Neuron (in vitro differentiated cells): ENCODE measurements at regions not wholly inside any gene's neighbourhood (a gene's known extent, or its start where the extent isn't known, plus 50 kb on each side); places are given as distances from the start of the nearest gene placed in this dataset.

Experiments
- H2AFZ ChIP-seq: one replicate; pipeline ENCODE4 v1.6.1; 2013; ENCODE audit warnings: low read depth, mild to moderate bottlenecking, inconsistent platforms, low read length, moderate library complexity
- H3K27me3 ChIP-seq: one replicate; pipeline ENCODE4 v1.6.1; 2013; ENCODE audit warnings: low read length; ENCODE audit not compliant: insufficient read depth
- H3K36me3 ChIP-seq: one replicate; pipeline ENCODE4 v1.6.1; 2013; ENCODE audit warnings: low read length; ENCODE audit not compliant: insufficient read depth
- H3K4me1 ChIP-seq: one replicate; pipeline ENCODE4 v1.6.1; 2013; ENCODE audit warnings: low read length; ENCODE audit not compliant: insufficient read depth
- H3K4me3 ChIP-seq: 2 replicates; pipeline ENCODE4 v1.5.1; 2013; ENCODE audit warnings: mild to moderate bottlenecking, low read length, moderate library complexity
- H3K9me3 ChIP-seq: one replicate; pipeline ENCODE4 v1.6.1; 2013; ENCODE audit warnings: low read length

DNA sequence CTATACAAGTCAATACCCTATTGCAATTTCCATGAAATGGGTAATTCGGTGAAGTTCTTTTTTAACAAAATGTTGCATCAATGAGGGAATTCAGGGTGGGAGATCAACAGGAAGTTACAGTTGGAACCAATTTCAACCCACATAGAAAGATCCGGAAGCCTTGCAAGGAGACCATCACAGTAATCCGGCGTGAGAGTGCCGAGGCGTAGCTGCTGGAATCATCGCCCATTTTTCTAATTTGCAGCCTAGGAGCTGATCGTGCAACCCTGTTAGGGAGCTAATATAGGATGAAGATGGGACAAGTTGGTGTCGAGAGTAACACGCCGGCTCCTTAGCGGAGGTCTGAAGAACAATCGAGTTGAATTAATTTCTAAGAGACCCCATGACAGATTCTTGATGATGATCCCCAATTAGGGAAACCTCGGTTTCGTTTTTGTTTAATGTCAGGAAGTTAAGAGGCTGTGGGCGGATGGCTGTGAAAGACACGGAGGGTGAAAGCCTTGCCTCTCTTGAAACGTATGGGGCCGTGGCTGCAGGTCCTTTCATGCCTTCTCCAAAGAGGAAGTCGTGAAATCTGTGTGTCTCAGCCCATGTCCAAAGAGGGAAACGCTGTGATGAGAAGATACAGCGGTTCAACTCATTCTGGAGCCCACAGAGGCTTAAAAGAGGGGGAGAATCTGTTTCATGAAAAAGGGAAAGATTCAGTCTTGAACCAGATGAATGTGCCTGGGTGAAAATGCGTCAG is 51.2 kb upstream of the CARD11 start:
- Histone ChIP-seq H2AFZ (no peak overlapping the region), H3K36me3 (no peaks in the 10 kb centered on the region), H3K27me3 (no peaks in the 10 kb centered on the region), H3K9me3 (no peaks in the 10 kb centered on the region), H3K4me1 (no peaks in the 10 kb centered on the region), H3K4me3 (no peak overlapping the region)

DNA sequence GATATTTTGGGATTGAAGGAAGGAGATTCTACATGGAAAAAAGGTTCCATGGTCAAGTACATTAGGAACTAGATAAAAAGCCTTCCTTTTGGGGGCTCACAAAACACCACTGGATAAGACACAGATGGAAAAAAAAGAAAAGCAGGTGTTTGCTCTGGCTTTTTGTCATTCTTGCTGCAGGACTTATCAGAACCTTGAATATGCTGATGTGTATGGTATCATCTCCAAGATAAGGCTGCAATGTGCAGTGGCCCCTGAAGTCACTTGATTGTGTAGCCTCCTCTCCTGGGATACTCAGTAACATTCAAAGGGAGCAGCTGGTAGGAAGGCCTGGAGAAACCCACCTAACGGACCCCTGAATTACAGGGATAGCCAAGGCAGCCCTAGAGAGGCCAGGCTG is 54.1 kb upstream of the CARD11 start:
- H2AFZ ChIP-seq = no peak overlapping the region
- H3K4me1 ChIP-seq = no peaks in the 10 kb centered on the region
- no peak overlapping the region for H3K4me3 ChIP-seq
- no peaks in the 10 kb centered on the region for H3K27me3 ChIP-seq
- H3K36me3 ChIP-seq = no peaks in the 10 kb centered on the region
- H3K9me3 ChIP-seq = no peaks in the 10 kb centered on the region

DNA sequence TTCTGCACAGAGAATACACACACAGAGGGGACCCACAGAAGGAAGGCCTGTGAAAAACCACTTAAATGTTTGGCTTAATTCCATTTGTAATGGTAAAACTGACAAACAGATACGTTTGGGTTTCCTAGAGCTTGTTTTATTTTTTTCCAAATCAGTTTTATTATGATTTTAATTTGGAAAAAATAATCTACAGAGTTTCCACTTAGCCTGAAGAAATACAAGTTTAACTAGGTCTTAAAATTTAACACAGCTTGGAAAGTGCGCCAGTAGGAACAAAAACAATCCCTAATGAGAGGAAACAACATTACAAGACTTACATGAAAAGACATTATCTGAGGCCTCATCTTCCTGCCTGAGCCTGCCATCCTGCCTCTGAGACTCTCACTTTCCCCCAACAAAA is 58.5 kb upstream of the CARD11 start:
- Histone ChIP-seq H3K4me1 (no peaks in the 10 kb centered on the region), H3K4me3 (no peak overlapping the region), H2AFZ (no peak overlapping the region)

DNA sequence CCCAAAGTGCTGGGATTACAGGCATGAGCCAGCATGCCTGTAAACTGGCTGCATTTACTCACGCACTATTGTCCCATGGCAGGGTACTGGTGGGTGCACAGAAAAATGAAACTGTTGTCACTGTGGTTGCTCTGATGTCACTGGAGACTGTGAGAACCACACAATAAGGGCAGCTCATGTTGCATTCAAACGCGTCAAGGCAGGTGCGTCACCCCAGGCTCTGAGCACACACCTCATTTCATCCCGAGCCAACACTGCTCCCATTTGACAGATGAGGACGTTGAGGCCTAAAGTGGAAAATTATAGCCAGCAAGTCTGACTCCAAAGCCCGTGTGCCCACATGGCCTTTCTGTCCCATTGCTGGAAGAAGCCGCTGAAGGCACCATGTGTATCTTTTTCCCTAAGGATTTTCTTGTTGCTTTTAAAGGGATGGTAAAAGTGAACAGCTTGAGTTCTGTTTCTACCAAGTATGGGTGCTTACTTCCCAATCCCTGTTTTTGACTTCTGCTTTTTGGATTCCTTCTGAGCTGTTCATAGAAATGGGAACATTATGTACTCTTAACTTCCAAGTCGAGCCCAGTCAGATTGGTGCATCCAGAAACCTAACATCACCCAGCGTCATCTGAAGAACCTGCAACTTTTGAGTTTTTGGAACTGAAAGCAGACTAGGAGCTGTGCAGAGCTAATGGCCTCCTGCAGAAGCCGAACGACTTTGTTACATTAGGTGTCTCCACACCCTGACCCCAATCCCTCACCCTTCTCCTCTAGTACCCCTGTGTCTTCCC is 60.1 kb upstream of the CARD11 start:
- Histone ChIP-seq H3K36me3 (no peaks in the 10 kb centered on the region), H3K27me3 (peaks cover 5% of the 10 kb centered on the region), H2AFZ (no peak overlapping the region), H3K9me3 (no peaks in the 10 kb centered on the region), H3K4me1 (no peaks in the 10 kb centered on the region), H3K4me3 (no peak overlapping the region)

More for the DNA sequence above, 58.5 kb upstream of the CARD11 start:
- H3K9me3 ChIP-seq = no peaks in the 10 kb centered on the region
- no peaks in the 10 kb centered on the region for H3K36me3 ChIP-seq
- peaks cover 5% of the 10 kb centered on the region for H3K27me3 ChIP-seq

DNA sequence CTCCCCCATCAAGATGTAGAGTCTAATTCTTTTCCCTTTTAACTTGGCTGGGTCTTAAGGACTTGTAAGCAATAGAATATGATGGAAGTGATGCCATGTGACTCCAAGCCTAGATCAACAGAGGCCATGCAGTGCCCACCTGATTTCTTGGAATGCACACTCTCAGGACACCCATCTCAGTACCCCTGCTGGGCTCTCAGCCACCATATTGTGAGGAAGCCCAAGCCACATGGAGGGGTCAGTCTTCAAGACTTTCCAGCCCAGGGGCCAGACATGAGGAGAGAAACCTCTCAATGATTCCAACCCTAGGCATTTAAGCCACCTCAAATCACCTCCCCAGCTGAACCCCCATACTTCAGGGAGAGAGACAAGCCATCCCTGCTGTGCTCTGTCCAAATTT is 62.2 kb upstream of the CARD11 start:
- Histone ChIP-seq H3K9me3 (no peaks in the 10 kb centered on the region), H3K4me1 (no peaks in the 10 kb centered on the region), H3K4me3 (no peak overlapping the region), H3K36me3 (no peaks in the 10 kb centered on the region), H3K27me3 (peaks cover 5% of the 10 kb centered on the region), H2AFZ (no peak overlapping the region)

DNA sequence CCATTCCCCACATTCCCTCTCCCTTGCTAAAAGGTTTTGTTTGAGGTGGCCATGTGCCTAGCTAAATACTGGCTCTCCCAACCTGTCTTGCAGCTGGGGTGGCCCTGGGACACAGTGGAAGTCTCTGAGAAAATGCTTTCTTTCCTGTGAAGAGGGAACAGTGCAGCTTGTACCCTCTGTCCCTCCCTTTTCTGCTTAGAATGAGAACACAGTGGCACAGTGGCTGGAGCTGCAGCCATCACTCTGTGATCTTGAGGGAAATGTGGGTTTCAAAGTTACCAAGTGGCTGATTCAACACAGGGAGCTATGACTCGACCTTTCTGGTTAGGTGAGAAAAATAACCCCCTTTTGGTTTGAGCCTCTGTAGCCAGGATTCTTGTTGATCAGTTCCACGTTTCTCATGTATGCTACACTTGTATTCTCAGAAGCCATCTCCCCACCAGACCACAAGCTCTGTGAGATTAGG is 62.7 kb upstream of the CARD11 start:
- Histone ChIP-seq H3K4me3 (no peak overlapping the region), H3K27me3 (peaks cover 5% of the 10 kb centered on the region), H3K36me3 (no peaks in the 10 kb centered on the region), H3K9me3 (no peaks in the 10 kb centered on the region), H3K4me1 (no peaks in the 10 kb centered on the region), H2AFZ (no peak overlapping the region)

DNA sequence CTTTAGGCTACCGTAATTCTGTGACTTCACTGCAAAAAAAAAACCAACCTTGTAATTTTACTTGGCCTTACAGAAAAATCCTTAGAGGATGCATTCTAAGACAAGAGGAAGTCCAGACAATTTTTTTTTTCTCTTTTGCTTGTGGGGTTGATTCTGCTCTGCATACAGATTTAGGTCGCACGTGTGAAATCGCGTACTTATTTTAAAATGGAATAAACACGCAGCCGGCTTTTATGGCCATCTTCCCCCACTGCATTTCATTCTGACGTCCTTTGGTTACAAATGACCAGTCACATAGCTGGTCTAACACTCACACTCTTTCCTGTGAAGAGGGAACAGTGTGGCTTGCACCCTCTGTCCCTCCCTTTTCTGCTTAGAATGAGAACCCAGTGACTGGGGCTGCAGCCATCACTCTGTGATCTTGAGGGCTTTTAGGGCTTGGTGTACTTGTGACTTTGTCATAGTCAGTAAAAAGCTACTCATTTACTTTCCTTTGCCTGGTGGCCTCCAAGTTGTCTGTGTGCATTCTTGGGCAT is 63.6 kb upstream of the CARD11 start:
- Histone ChIP-seq H3K4me1 (no peaks in the 10 kb centered on the region), H2AFZ (no peak overlapping the region), H3K4me3 (no peak overlapping the region), H3K36me3 (no peaks in the 10 kb centered on the region), H3K9me3 (no peaks in the 10 kb centered on the region), H3K27me3 (peaks cover 5% of the 10 kb centered on the region)

DNA sequence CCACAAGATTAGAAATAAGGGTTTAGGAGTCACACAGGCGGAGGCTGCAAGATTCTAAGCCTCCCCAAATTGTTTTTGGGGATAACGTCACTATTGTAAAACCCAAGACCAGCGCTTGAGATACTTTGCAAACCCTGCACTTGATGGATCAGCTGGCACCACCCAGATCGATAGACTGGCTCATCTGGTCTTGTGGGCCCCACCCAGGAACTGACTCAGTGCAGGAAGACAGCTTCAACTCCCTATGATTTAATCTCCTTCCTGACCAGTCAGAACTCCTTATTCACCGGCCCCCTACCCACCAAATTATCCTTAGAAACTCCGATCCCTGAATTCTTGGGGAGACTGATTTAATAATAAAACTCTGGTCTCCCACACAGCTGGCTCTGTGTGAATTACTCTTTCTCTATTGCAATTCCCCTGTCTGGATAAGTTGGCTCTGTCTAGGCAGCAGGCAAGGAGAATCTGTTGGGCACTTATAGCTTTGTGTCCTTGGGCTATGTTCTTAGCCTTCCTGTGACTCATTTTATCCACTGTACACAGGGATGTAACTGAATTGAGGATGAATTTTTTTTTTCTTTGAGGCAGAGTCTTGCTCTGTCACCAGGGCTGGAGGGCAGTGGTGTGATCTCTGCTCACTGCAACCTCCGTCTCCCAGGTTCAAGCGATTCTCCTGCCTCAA is 64.4 kb upstream of the CARD11 start:
- no peak overlapping the region for H2AFZ ChIP-seq
- H3K36me3 ChIP-seq = no peaks in the 10 kb centered on the region
- H3K4me3 ChIP-seq = no peak overlapping the region
- H3K4me1 ChIP-seq = no peaks in the 10 kb centered on the region
- peaks cover 5% of the 10 kb centered on the region for H3K27me3 ChIP-seq
- H3K9me3 ChIP-seq = no peaks in the 10 kb centered on the region

DNA sequence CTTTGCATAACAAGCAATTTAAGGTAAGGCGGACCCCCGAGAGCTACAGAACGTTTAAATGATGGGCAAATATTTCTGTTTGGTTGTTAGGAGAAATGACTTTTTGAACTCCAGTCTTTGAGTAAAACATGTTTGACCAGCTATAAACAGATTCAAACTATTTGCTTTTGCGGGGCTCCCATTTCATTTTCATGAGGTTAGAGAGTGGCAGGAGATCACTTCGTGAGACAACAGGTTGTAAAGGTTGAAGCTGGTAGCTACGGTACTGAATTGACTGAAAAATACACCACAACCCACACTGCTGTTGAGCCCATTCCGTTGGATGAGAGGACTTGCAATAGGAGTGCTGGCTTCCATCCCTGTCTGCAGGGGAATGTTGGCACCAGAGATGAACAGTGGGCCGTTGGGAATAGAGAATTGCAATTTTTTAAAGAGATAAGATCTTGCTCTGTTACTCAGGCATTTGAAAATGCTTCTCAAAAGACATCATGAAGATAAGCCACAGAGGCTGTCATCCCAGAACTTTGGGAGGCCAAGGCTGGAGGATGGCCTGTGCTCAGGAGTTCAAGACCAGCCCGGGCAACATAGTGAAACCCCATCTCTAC is 65.7 kb upstream of the CARD11 start:
- Histone ChIP-seq H3K27me3 (peaks cover 5% of the 10 kb centered on the region), H3K36me3 (no peaks in the 10 kb centered on the region), H3K4me3 (no peak overlapping the region), H3K9me3 (peaks cover 3% of the 10 kb centered on the region), H2AFZ (no peak overlapping the region), H3K4me1 (no peaks in the 10 kb centered on the region)

DNA sequence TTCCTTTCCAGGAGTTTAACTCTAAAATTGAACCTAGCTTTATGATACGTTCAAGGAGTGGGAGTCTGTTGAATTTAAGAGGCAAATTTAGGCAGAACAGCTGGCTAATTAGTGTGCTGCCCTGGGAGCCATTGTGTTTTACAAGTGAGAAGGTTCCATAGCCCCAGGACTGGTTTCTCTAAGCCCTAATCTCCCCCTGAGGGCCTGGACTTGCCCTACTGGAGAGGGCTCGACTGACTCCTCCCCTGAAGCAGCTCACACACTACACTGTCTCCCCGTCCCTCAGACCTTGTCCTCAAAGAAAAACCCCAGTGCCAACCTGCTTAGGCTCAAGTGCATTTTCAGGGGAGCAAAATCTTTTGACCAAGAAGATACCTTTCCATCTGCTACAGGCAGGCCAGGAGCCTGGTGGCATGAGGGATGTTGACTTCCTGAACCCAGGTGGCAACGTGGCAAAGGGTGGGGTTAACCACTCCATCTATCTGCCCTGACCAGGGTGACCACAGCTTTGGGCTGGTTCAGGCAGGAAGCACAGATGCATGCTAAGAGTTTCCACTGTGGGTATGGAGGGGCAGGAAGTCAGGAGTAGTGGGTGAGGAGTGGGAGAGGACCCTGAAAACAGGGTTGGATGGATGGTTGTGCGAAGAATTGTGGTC is 68.9 kb upstream of the CARD11 start:
- Histone ChIP-seq H3K4me1 (no peaks in the 10 kb centered on the region), H3K4me3 (no peak overlapping the region), H3K27me3 (no peaks in the 10 kb centered on the region), H3K9me3 (peaks cover 3% of the 10 kb centered on the region), H3K36me3 (no peaks in the 10 kb centered on the region), H2AFZ (no peak overlapping the region)

DNA sequence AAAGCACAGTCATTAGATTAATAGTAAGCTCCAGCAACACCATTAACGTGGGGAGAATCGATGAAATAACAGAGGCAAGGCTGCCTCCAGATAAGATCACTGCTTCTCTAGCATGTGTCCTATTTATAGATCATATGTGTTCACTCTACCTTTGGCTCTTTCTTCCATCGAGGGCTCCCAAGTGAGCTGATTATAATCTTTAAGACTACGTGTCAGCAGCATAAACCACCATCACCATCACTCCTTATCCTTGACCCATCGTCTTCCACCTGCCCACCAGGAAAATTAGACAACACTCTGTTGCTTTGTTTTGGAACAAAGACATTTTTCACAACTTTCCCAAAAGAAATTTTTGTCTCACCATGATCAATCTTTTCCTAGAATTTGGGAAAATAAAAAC is 71.2 kb upstream of the CARD11 start:
- H3K9me3 ChIP-seq = peaks cover 3% of the 10 kb centered on the region
- no peak overlapping the region for H2AFZ ChIP-seq
- H3K36me3 ChIP-seq = no peaks in the 10 kb centered on the region
- no peaks in the 10 kb centered on the region for H3K4me1 ChIP-seq
- no peak overlapping the region for H3K4me3 ChIP-seq
- H3K27me3 ChIP-seq = no peaks in the 10 kb centered on the region

DNA sequence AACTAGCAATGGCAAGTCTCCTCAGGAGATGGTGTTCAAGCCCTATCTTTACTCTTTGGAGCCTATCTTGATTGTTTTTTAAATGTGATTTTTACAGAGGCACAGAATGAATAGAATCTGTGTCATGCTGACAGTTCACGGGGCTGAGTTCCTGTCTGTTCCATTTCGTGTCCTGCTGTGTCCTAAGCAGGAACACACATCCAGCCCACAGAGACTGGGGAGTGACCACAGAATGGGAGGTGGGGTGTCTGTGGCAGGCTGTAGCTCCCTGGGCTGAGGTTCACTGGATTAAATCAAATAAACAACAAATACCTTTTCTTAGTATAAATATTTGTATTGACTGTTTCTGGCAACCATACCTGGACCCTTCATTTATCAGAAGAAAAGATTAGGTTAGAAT is 73.4 kb upstream of the CARD11 start:
- Histone ChIP-seq H3K4me3 (no peak overlapping the region), H3K36me3 (no peaks in the 10 kb centered on the region), H3K27me3 (no peaks in the 10 kb centered on the region), H3K4me1 (no peaks in the 10 kb centered on the region), H2AFZ (no peak overlapping the region), H3K9me3 (peaks cover 3% of the 10 kb centered on the region)
